ENCODE measurements at regions not wholly inside any gene's neighbourhood (a gene's known extent, or its start where the extent isn't known, plus 50 kb on each side); places are given as distances from the start of the nearest gene placed in this dataset.

DNA sequence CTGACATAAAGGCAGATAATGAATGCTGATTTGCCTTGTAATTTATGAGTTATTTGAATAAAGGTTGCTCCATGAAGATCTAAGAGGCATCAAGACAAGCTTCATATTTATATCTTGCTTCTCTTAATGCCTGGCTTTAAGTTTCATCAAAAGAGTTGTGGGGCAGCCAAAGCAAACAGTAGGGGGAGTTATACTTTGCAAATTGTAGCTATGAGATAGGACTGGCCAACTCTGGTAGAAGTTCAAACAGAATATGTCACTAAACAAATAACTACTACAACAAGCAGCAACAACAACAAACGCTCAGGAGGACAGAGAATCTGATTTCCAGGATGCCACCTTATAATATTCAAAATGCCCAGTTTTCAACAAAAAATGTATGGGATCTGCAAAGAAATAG is 69.1 kb upstream of the PLAC1 start:
- ChIA-PET POLR2A (no interaction called here), CTCF (interaction anchor here (0.5 kb wide), 1 partner anchor 36 kb away, joined by 3 read pairs; no protein-coding TSS in a partner anchor), RAD21 (ENCODE audit: low non-redundant PET in 1 of 2, low total read pairs in 2 of 2, uncharacterized antibody in 2 of 2, unreplicated experiment in 2 of 2) (no interaction called here)
- intact Hi-C loops (cut with micrococcal nuclease): no loop called here
- H3K9me2 ChIP-seq (ENCODE audit: insufficient read depth): no peaks in the 10 kb centered on the region
- H3K9me3 ChIP-seq (ENCODE audit: control insufficient read depth in 1 of 2, insufficient read depth in 1 of 2, low read depth in 1 of 2, low read length in 2 of 2): no peaks in the 10 kb centered on the region
- no peak overlapping the region for H3K9ac ChIP-seq (ENCODE audit: low read length)
- ATAC-seq: peak; percentile 64
- no peak overlapping the region for H2AFZ ChIP-seq (ENCODE audit: low read depth, low read length, poor library complexity, severe bottlenecking)
- no peaks in the 10 kb centered on the region for H4K20me1 ChIP-seq (ENCODE audit: insufficient read depth)
- no peak overlapping the region for H3K27ac ChIP-seq (ENCODE audit: low read depth, low read length)
- no peak for DNase-seq (ENCODE audit: low read depth, low spot score)
- TF ChIP-seq, protein P1, sequence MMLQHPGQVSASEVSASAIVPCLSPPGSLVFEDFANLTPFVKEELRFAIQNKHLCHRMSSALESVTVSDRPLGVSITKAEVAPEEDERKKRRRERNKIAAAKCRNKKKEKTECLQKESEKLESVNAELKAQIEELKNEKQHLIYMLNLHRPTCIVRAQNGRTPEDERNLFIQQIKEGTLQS (IDR thresholded peaks at IDR 0.05): no peak
- TF ChIP-seq TCF7L2 (IDR thresholded peaks at IDR 0.05; ENCODE audit: borderline replicate concordance, extremely low read depth, insufficient read depth, insufficient read length) (no peak), ELF1 (IDR thresholded peaks at IDR 0.05; ENCODE audit: borderline replicate concordance, low read depth) (no peak), RAD21 (IDR thresholded peaks at IDR 0.05; ENCODE audit: low read depth) (peak; percentile 54), YY1 (IDR thresholded peaks at IDR 0.05; ENCODE audit: extremely low read depth, insufficient replicate concordance, low read depth, low read length) (no peak)
- TF ChIP-seq, protein P2, sequence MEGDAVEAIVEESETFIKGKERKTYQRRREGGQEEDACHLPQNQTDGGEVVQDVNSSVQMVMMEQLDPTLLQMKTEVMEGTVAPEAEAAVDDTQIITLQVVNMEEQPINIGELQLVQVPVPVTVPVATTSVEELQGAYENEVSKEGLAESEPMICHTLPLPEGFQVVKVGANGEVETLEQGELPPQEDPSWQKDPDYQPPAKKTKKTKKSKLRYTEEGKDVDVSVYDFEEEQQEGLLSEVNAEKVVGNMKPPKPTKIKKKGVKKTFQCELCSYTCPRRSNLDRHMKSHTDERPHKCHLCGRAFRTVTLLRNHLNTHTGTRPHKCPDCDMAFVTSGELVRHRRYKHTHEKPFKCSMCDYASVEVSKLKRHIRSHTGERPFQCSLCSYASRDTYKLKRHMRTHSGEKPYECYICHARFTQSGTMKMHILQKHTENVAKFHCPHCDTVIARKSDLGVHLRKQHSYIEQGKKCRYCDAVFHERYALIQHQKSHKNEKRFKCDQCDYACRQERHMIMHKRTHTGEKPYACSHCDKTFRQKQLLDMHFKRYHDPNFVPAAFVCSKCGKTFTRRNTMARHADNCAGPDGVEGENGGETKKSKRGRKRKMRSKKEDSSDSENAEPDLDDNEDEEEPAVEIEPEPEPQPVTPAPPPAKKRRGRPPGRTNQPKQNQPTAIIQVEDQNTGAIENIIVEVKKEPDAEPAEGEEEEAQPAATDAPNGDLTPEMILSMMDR (IDR thresholded peaks at IDR 0.05 in 2 of 3, conservative IDR thresholded peaks at IDR 0.05 in 1 of 3; ENCODE audit: borderline replicate concordance in 1 of 3, insufficient read depth in 1 of 3, low read depth in 2 of 3, low read length in 2 of 3): peak; percentile 28 to 47 (median 44); a peak in 5 of 6 replicates
- peaks cover 2 to 11% of the 10 kb centered on the region in 2 experiments; a peak in 3 of 4 replicates for H3K4me1 ChIP-seq (ENCODE audit: control insufficient read depth in 1 of 2, insufficient read depth in 2 of 2, low read length in 2 of 2)
- no peak overlapping the region for H3K4me2 ChIP-seq (ENCODE audit: low read length)
- no TSS peak for BruUV-seq (replicated peaks)
- H3K4me3 ChIP-seq (replicated peaks in 1 of 2; ENCODE audit: low read depth in 1 of 2, low read length in 2 of 2): no peak overlapping the region
- H3K27me3 ChIP-seq (ENCODE audit: insufficient read depth, low read length): no peaks in the 10 kb centered on the region
- no peaks in the 10 kb centered on the region for H3K36me3 ChIP-seq (ENCODE audit: control insufficient read depth in 1 of 2, insufficient read depth in 2 of 2, low read length in 2 of 2)
- no peaks in the 10 kb centered on the region for H3K79me2 ChIP-seq (ENCODE audit: insufficient read depth, low read length)
